Endothelial cell of umbilical vein (primary cell): ENCODE measurements at regions not wholly inside any gene's neighbourhood (a gene's known extent, or its start where the extent isn't known, plus 50 kb on each side); places are given as distances from the start of the nearest gene placed in this dataset.

ENCODE experiments used
- BruUV-seq: library from RNA; stranded (reverse); fragments of 400-500 nt; replicated peaks from 2 replicates; lab custom pipeline; 2021; lab: Mats Ljungman, UMichigan
- CTCF ChIA-PET: fragments of 300-600, 350-600 bp; sonication (Branson Sonifier 250); formaldehyde crosslinking; loops from one replicate; lab custom pipeline; 2021; ENCODE audit warnings: antibody characterized with exemption, inconsistent platforms; lab: Charles Lee
- POLR2A ChIA-PET: fragments of 300-600, 350-600 bp; sonication (Branson Sonifier 250); formaldehyde crosslinking; loops from one replicate; lab custom pipeline; 2021; ENCODE audit warnings: antibody characterized with exemption, inconsistent platforms; lab: Charles Lee
- DNase-seq: peaks from one replicate; pipeline ENCODE4 v3.0.0-alpha.2; 2011; ENCODE audit warnings: low read depth, low spot score
- FAIRE-seq: peaks from 2 replicates; lab custom pipeline; 2011; peaks lifted over from hg19 to GRCh38; lab: Jason Lieb, UNC
- H2AFZ ChIP-seq: 2 replicates; pipeline ENCODE4 v1.6.0; 2012; ENCODE audit warnings: low read depth, low read length, control low read depth, inconsistent platforms
- H3K27ac ChIP-seq: 2 replicates; pipeline ENCODE4 v1.5.1; 2011; ENCODE audit warnings: low read depth, mild to moderate bottlenecking, control low read depth, low read length, moderate library complexity; ENCODE audit not compliant: insufficient read depth
- H3K27me3 ChIP-seq, 2 experiments: 2 replicates each; pipeline versions ENCODE4 v1.6.0 to v1.6.1; 2011; ENCODE audit warnings: low read length in 2 of 2, mixed read lengths in 1 of 2; ENCODE audit not compliant: control insufficient read depth in 2 of 2, insufficient read depth in 2 of 2
- H3K36me3 ChIP-seq, 2 experiments: 2 replicates in 1 of 2; 3 replicates in 1 of 2; pipeline ENCODE4 v1.5.1; 2011; ENCODE audit warnings: low read length in 2 of 2, mild to moderate bottlenecking in 1 of 2, moderate library complexity in 1 of 2; ENCODE audit not compliant: control insufficient read depth in 2 of 2, insufficient read depth in 2 of 2; ENCODE audit errors: extremely low read depth in 1 of 2
- H3K4me1 ChIP-seq: 3 replicates; pipeline ENCODE4 v1.5.1; 2011; ENCODE audit warnings: mild to moderate bottlenecking, low read length; ENCODE audit not compliant: control insufficient read depth, insufficient read depth; ENCODE audit errors: extremely low read depth
- H3K4me2 ChIP-seq: 2 replicates; pipeline ENCODE4 v1.6.1; 2011; ENCODE audit warnings: low read length, control low read depth, mixed read lengths; ENCODE audit not compliant: insufficient read depth
- H3K4me3 ChIP-seq, 3 experiments: fragments of 200-600 bp in 1 of 3; sonication (generic), shearing (Covaris generic) in 1 of 3; replicated peaks in 1 of 3; 2 replicates each; pipeline ENCODE4 v1.5.1; 2011 to 2016; ENCODE audit warnings: control low read depth in 3 of 3, low read length in 3 of 3, mild to moderate bottlenecking in 2 of 3, inconsistent platforms in 1 of 3, low read depth in 1 of 3, moderate library complexity in 1 of 3; ENCODE audit not compliant: insufficient read depth in 1 of 3
- H3K79me2 ChIP-seq: 2 replicates; pipeline ENCODE4 v1.6.0; 2012; ENCODE audit warnings: low read length, inconsistent platforms; ENCODE audit not compliant: control insufficient read depth, insufficient read depth
- H3K9ac ChIP-seq: replicated peaks from 2 replicates; pipeline ENCODE3; 2011; ENCODE audit warnings: low read length, control low read depth; ENCODE audit not compliant: insufficient read depth; ENCODE audit errors: extremely low read depth
- H3K9me1 ChIP-seq: replicated peaks from 3 replicates; pipeline ENCODE4 v1.6.0; 2011; ENCODE audit warnings: mild to moderate bottlenecking, low read length; ENCODE audit not compliant: control insufficient read depth, insufficient read depth; ENCODE audit errors: extremely low read depth
- H3K9me3 ChIP-seq: replicated peaks from 2 replicates; pipeline ENCODE4 v1.5.1; 2012; ENCODE audit warnings: low read length, inconsistent platforms; ENCODE audit not compliant: control insufficient read depth, insufficient read depth
- H4K20me1 ChIP-seq: replicated peaks from 2 replicates; pipeline ENCODE3; 2011; ENCODE audit warnings: mild to moderate bottlenecking, low read length; ENCODE audit not compliant: control insufficient read depth, insufficient read depth; ENCODE audit errors: extremely low read depth
- EZH2 ChIP-seq: IDR thresholded peaks from 2 replicates; pipeline ENCODE4 v1.6.1; 2012; ENCODE audit warnings: borderline replicate concordance, low read depth, mild to moderate bottlenecking, moderate library complexity, low read length, inconsistent platforms; ENCODE audit not compliant: severe bottlenecking
- FOS ChIP-seq: IDR thresholded peaks from 2 replicates; pipeline ENCODE4 v1.6.1; 2011; ENCODE audit warnings: mild to moderate bottlenecking, low read length, moderate library complexity, borderline replicate concordance; ENCODE audit not compliant: insufficient read depth
- GATA2 ChIP-seq: IDR thresholded peaks from 2 replicates; pipeline ENCODE4 v1.7.0; 2011; ENCODE audit warnings: low read depth, mild to moderate bottlenecking, moderate library complexity, mixed read lengths, low read length; ENCODE audit not compliant: insufficient read length, insufficient read depth
- JUN ChIP-seq: IDR thresholded peaks from 2 replicates; pipeline ENCODE4 v1.6.1; 2011; ENCODE audit warnings: borderline replicate concordance, low read depth; ENCODE audit not compliant: insufficient read length, insufficient read depth
- MYC ChIP-seq: IDR thresholded peaks from one replicate; pipeline ENCODE4 v1.6.1; 2011; ENCODE audit warnings: mild to moderate bottlenecking, low read depth, low read length
- POLR2A ChIP-seq: IDR thresholded peaks from 2 replicates; pipeline ENCODE4 v1.6.1; 2012; ENCODE audit warnings: low read depth, mild to moderate bottlenecking, control low read depth, low read length
- POLR2AphosphoS5 ChIP-seq: IDR thresholded peaks from 2 replicates; pipeline ENCODE4 v1.6.1; 2012; ENCODE audit warnings: low read depth, mild to moderate bottlenecking, control low read depth, low read length, moderate library complexity; ENCODE audit not compliant: insufficient read depth
- dilution Hi-C: fragments of 300-500 bp; cut with MboI; formaldehyde crosslinking; loops from one replicate; pipeline ENCODE4 v1.15.0; 2019; ENCODE audit warnings: low sequenced_read_pairs; ENCODE audit not compliant: extremely low pct_ligation_motif_present
- intact Hi-C: fragments of 100-400 bp; cut with micrococcal nuclease; formaldehyde crosslinking; loops from one replicate; pipeline ENCODE4 v1.10.0; 2022
- TF ChIP-seq, protein P1 (sequence below), 2 donors: IDR thresholded peaks; 1 replicate in 1 of 2; 2 replicates in 1 of 2; pipeline ENCODE4 v1.5.1; 2011; ENCODE audit warnings: low read length in 2 of 2, mild to moderate bottlenecking in 2 of 2, moderate library complexity in 2 of 2, control low read depth in 1 of 2, inconsistent platforms in 1 of 2, low read depth in 1 of 2; ENCODE audit not compliant: insufficient read depth in 1 of 2; ENCODE audit errors: extremely low read depth in 1 of 2
- TF ChIP-seq, protein P2 (sequence below): IDR thresholded peaks from 2 replicates; pipeline ENCODE4 v1.6.1; 2011; ENCODE audit not compliant: insufficient read depth, insufficient read length

DNA sequence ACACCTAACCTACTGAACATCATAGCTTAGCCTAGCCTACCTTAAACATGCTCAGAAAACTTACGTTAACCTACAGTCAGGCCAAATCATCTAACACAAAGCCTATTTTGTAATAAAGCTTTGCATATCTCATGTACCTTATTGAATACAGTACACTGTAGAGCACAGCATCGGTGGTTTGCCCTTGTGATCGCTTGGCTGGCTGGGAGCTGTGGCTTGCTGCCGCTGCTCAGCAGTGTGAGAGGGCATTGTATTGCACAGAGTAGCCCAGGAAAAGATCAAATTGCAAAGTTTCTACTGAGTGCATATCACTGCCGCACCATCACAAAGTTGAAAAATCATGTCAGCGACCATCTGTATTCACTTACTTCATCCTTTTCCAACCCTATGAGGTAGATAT lies 62.3 kb upstream of the NCK2 start:
- H3K9me3 ChIP-seq = no peaks in the 10 kb centered on the region
- no peak overlapping the region for H3K9ac ChIP-seq
- H3K4me3 ChIP-seq = no peak overlapping the region
- no peaks in the 10 kb centered on the region for H3K36me3 ChIP-seq
- H3K79me2 ChIP-seq = no peaks in the 10 kb centered on the region
- no peak overlapping the region for H2AFZ ChIP-seq
- no peaks in the 10 kb centered on the region for H4K20me1 ChIP-seq
- H3K27me3 ChIP-seq = no peaks in the 10 kb centered on the region
- TF ChIP-seq MYC (no peak), POLR2AphosphoS5 (no peak), POLR2A (no peak), EZH2 (no peak), GATA2 (no peak), FOS (no peak), JUN (no peak)
- TF ChIP-seq, protein P1, sequence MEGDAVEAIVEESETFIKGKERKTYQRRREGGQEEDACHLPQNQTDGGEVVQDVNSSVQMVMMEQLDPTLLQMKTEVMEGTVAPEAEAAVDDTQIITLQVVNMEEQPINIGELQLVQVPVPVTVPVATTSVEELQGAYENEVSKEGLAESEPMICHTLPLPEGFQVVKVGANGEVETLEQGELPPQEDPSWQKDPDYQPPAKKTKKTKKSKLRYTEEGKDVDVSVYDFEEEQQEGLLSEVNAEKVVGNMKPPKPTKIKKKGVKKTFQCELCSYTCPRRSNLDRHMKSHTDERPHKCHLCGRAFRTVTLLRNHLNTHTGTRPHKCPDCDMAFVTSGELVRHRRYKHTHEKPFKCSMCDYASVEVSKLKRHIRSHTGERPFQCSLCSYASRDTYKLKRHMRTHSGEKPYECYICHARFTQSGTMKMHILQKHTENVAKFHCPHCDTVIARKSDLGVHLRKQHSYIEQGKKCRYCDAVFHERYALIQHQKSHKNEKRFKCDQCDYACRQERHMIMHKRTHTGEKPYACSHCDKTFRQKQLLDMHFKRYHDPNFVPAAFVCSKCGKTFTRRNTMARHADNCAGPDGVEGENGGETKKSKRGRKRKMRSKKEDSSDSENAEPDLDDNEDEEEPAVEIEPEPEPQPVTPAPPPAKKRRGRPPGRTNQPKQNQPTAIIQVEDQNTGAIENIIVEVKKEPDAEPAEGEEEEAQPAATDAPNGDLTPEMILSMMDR (IDR thresholded peaks at IDR 0.05; ENCODE audit: extremely low read depth in 1 of 2, insufficient read depth in 1 of 2, low read depth in 1 of 2, low read length in 2 of 2) = no peak
- TF ChIP-seq, protein P2, sequence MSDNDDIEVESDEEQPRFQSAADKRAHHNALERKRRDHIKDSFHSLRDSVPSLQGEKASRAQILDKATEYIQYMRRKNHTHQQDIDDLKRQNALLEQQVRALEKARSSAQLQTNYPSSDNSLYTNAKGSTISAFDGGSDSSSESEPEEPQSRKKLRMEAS = no peak
- H3K4me1 ChIP-seq = no peaks in the 10 kb centered on the region
- H3K27ac ChIP-seq = no peak overlapping the region
- intact Hi-C loops (no loop called here), dilution Hi-C loops (no loop called here)
- no peak overlapping the region for H3K4me2 ChIP-seq
- FAIRE-seq (no peak), DNase-seq (no peak)
- no peaks in the 10 kb centered on the region for H3K9me1 ChIP-seq
- ChIA-PET CTCF (no interaction called here), POLR2A (no interaction called here)
- BruUV-seq = no TSS peak
